Fibroblast of skin of back (primary cell): ENCODE measurements at regions not wholly inside any gene's neighbourhood (a gene's known extent, or its start where the extent isn't known, plus 50 kb on each side); places are given as distances from the start of the nearest gene placed in this dataset.
"Not testable (repeated sequence)": the region's sequence is repeated elsewhere in the genome, so short reads cannot be mapped to it uniquely, and the experiment has no call there.

Experiments
- DNase-seq: peaks from one replicate; pipeline ENCODE4 v3.0.0-alpha.2; 2013

GRCh38 chr15:38614621-38615020 is 50.0 kb upstream of the RASGRP1 start:
- DNase-seq: peak; percentile 21

DNA sequence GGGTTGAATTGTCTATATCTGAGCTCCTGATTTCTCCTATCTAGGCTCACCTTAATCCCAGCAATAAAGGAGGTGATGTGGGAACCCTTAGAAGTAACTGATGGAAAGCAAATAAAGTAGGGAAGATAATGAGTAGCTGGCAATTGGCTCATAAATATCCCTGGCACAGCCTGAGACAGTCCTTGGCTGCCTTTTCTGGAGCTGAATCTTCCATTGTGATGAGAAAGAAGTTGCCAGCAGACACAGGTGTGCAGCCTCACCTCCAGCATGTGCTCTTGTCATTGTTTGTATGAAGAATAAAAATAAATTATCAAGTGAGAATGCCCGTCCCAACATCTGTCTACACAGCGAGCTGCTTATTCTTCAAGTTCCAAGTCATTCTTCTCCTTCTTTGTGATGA is 53.2 kb upstream of the RASGRP1 start:
- no peak for DNase-seq

GRCh38 chr15:38618242-38618955 is 53.8 kb upstream of the RASGRP1 start:
- DNase-seq: no peak

- no peak for DNase-seq
Measured at GRCh38 chr15:38620098-38620497, 55.5 kb upstream of the RASGRP1 start.

- DNase-seq: no peak
Measured at GRCh38 chr15:38620851-38621594, 56.4 kb upstream of the RASGRP1 start.

DNA sequence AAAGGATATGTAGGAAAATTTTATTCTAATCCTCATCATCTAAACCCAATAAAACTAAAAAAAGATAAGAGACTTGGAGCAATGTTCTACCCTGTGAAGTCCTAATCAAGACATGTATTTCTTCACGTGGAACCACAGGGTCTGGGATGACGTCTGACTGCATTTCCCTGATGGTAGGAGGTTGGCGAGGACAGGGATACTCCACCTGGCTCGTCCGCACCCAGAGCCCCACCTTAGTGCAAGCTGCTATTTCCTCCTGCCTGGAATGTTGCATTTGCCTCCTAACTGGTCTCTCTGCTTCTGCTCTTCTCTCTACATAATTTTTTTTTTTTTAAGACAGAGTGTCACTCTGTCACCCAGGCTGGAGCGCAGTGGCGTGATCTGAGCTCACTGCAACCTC is 57.7 kb upstream of the RASGRP1 start:
- no peak for DNase-seq

DNA sequence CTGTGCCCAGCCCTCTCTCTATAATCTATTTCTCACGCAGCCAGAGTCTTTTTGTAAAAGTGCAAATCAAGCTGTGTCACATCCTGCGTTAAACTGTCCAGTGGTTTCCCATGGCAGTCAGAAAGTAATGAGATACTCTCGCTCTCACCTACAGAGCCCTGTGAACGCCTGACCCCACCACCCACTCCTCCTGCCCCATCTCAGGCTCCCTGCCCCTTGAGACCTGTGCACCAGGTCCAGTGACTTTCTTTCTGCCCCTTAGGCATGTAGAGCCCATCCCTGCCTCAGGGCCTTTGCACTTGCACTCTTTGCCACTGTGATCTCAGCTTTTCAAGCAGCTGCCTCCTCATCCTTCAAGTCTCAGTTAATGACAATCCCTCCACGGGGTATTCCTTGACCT is 58.3 kb upstream of the RASGRP1 start:
- DNase-seq: no peak

GRCh38 chr15:38623744-38624143 is 59.1 kb upstream of the RASGRP1 start:
- DNase-seq: no peak

DNA sequence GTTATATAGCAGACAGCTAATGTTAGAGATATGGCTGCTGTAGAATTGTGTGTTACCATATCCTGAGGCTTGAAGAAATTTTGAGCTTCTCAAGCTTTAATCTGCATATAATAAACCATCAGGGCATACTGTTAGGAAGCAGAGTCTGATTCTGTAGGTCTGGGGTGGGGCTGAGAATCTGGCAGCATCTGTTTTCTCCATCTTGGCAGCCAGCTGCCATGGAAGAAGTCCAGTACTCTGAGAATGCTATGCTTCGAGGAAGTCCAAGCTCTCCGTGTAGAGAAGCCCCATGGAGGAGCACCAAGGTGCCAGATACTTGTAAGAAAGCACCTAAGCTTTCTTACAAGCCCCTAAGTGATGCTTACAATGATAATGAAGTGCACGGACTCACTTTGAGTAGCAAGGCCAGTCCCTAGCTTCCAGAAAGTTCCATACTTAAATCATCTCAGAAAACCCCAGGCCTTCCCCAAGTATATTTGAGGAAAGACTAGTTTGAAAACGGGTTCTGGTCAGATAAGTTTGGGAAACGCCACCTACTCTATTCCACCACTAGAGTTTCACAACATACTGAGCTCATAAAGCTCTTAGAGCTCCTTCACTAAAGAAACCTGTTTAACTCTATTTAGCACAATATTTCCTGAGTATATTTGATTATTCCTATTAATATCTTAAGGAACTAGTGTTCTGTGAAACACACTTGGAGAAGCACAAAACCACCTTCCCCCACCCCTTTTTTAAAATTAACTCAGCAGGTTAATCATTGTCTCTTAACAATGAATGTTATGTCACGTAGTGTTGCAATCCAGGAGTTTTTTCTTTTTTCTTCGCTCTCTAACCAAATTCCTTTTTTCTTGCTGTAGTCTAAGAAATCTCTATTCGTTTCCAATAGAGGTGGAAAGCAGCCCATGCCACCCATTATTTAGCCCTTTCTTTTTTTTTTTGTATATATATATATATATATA is 59.9 kb upstream of the RASGRP1 start:
- DNase-seq: no peak

GRCh38 chr15:38625886-38626285 is 61.3 kb upstream of the RASGRP1 start:
- DNase-seq: no peak

DNA sequence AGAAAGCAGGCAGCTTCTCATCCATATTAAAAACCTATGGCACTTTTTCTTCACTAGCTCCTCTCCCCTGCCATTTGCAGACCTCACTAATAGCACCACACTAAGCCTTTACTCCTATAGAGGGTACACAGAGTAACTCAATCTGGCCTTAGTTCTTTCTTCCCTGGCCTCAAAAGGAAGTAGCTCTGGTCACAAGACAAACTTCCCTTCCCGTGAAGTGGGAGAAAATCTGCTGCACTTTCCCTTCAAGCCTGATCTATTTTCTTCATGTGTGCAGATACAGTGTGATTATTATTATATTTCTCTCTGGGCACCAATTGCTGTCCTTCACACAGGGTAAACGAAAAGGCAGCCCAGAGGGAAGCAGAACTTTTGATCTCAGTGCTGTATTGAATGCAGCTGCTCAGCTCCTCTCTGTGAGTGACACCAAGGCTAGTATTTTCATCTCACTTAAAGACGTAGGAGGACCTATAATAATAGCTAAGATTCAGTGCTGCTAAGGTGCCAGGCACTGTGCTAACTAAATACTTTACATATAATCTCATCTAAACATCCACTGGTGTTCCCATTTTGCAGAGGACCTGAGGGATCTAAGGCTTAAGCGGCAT is 61.9 kb upstream of the RASGRP1 start:
- no peak for DNase-seq

DNA sequence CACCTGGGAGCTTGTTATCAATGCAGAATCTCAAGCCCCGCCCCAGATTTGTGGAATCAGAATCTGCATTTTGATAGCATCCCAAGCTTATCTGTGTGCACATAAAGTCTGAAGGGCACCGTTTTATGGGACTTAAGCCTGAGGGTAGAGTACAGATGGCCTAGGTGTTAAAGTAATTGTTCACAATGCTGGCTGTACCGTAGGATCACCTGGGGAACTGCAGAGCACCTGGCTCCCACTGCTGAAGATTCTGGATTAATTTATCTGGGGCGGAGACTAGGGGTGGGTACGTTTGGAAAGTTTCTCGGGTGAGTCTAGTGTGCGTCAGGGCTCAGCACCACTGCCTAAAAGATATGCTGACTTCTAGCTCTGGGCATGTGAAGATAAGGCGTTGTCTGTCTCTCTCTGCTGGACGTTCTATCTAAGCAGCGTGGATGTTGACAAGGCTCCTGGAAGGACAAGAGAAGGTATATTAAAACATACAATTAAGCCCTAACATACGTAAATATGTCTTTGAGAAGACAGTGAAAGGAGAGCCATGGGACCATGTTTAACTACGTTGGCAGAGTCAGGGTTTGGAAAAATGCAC is 63.2 kb upstream of the RASGRP1 start:
- DNase-seq: no peak

- DNase-seq: no peak
Measured at GRCh38 chr15:38631119-38632075, 66.8 kb upstream of the RASGRP1 start.

- DNase-seq: no peak
Measured at GRCh38 chr15:38635170-38635569, 70.6 kb upstream of the RASGRP1 start.

DNA sequence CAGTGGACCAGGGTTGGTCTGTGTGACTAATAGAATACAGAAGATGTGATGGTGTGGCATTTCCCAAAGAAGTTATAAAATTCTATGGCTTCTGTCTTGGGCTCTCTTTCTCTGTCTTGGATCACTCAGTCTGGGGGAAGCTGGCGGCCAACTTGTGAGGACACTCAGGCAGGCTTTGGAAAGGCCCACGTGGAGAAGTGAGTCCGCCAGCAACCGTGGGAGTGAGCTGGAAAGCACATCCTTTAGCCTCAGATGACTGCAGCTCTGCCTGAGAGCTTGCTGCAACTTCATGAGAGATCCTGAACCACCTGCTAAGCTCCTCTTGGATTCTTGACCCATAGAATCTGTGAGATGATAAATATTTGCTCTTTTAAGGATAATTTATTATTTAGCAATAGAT is 72.0 kb upstream of the RASGRP1 start:
- DNase-seq: no peak

GRCh38 chr15:38638126-38638525 is 73.5 kb upstream of the RASGRP1 start:
- DNase-seq: no peak

- DNase-seq: no peak
Measured at GRCh38 chr15:38638811-38639210, 74.2 kb upstream of the RASGRP1 start.

GRCh38 chr15:38642689-38643270 is 78.2 kb upstream of the RASGRP1 start:
- DNase-seq: no peak

GRCh38 chr15:38644353-38644752 is 79.7 kb upstream of the RASGRP1 start:
- DNase-seq: not testable (repeated sequence)

- DNase-seq: no peak
Measured at GRCh38 chr15:38646716-38647115, 82.1 kb upstream of the RASGRP1 start.

- peak; percentile 9 for DNase-seq
Measured at GRCh38 chr15:38647683-38648082, 83.1 kb upstream of the RASGRP1 start.
